Progenitor cell of endocrine pancreas (in vitro differentiated cells): ENCODE measurements at regions not wholly inside any gene's neighbourhood (a gene's known extent, or its start where the extent isn't known, plus 50 kb on each side); places are given as distances from the start of the nearest gene placed in this dataset.

Source experiments
- DNase-seq: peaks from one replicate; pipeline ENCODE4 v3.0.0; 2021; ENCODE audit warnings: low spot score; ENCODE audit not compliant: unreplicated experiment
- H3K27ac Mint-ChIP-seq: 2 replicates; pipeline ENCODE4 v1.8.0; 2021; ENCODE audit warnings: mild to moderate bottlenecking, moderate library complexity, mixed read lengths
- H3K27me3 Mint-ChIP-seq: 2 replicates; pipeline ENCODE4 v1.8.0; 2021; ENCODE audit warnings: mixed read lengths
- H3K36me3 Mint-ChIP-seq: 2 replicates; pipeline ENCODE4 v1.8.0; 2022; ENCODE audit warnings: mixed read lengths; ENCODE audit not compliant: insufficient read depth
- H3K4me1 Mint-ChIP-seq: 2 replicates; pipeline ENCODE4 v1.8.0; 2021; ENCODE audit warnings: low read depth, mixed read lengths
- H3K4me3 Mint-ChIP-seq: 2 replicates; pipeline ENCODE4 v1.8.0; 2021; ENCODE audit warnings: low read depth, mild to moderate bottlenecking, moderate library complexity, mixed read lengths
- H3K9me3 Mint-ChIP-seq: 2 replicates; pipeline ENCODE4 v1.8.0; 2021; ENCODE audit warnings: low read depth, mixed read lengths
- CTCF ChIP-seq: fragments of 200-600 bp; sonication (generic); IDR thresholded peaks from one replicate; pipeline ENCODE4 v1.5.0; 2021; ENCODE audit warnings: antibody characterized with exemption, mild to moderate bottlenecking; ENCODE audit not compliant: unreplicated experiment

DNA sequence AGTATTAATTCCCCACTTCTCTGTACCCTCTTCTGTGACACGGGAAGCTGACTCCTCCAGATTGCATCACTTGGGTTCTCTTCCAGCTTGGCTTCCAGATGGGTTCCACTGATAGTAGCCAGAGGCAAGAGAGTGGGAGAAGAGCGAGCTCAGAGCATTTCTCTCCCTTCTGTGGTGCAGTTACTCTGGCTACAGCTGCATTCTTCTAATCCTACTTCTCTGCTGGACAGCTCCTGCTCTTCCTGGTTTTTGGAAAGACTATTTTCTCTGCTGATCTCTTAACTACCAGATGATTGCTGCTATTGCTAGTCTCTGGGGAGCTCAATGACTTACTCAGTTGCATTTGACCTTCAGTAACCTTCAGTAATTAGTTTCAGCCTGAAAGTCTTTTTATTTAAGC is 187.5 kb upstream of the MAP2 start:
- no peak overlapping the region for H3K4me3 Mint-ChIP-seq
- TF ChIP-seq CTCF = no peak
- no peaks in the 10 kb centered on the region for H3K36me3 Mint-ChIP-seq
- no peak overlapping the region for H3K27ac Mint-ChIP-seq
- H3K27me3 Mint-ChIP-seq = no peaks in the 10 kb centered on the region
- DNase-seq = no peak
- peaks cover 6% of the 10 kb centered on the region for H3K9me3 Mint-ChIP-seq
- H3K4me1 Mint-ChIP-seq = no peaks in the 10 kb centered on the region

DNA sequence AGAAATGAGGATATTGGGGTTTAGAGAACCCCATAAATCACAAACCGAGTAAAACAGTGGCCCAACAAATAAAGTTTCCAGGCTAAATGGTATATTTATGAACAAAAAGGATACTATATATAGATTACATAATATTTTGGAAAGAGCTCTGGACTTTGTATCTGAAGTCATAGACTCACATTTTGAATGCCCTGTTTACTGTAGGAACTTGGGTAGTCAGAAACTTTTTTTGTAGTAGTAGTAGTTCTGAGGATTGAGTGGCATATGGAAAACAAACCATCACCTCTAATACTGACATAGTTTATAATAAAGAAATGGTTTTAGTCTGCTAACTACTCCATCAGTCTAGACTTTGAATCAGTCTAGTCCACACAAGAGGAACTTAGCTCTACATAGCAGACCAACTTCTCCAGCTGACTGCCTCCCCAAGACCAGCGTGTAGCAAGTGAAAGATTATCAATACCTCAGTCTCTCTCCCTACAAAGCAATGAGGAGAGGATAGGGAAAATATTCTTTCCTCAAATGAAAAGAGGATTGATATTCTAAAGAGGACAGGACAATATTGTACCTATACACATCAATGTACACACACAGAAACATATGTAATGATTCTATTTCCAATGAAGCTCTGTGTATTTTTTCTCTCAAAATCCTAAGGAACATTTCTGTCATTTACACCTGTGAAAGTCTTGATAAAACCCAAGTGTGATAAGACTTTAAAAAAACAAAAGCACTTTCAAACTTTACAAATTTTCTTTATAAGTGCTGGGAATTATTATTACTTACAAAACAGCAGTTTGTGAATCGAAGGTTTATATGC is 184.9 kb upstream of the MAP2 start:
- no peak overlapping the region for H3K27ac Mint-ChIP-seq
- no peaks in the 10 kb centered on the region for H3K27me3 Mint-ChIP-seq
- no peak for TF ChIP-seq CTCF
- no peak for DNase-seq
- H3K4me3 Mint-ChIP-seq = no peak overlapping the region
- no peaks in the 10 kb centered on the region for H3K36me3 Mint-ChIP-seq
- no peaks in the 10 kb centered on the region for H3K4me1 Mint-ChIP-seq
- H3K9me3 Mint-ChIP-seq = peaks cover 9% of the 10 kb centered on the region

- Mint-ChIP-seq H3K27me3 (no peaks in the 10 kb centered on the region), H3K4me3 (no peak overlapping the region)
These were observed 184.3 kb upstream of the MAP2 start for GRCh38 chr2:209239585-209239938.

DNA sequence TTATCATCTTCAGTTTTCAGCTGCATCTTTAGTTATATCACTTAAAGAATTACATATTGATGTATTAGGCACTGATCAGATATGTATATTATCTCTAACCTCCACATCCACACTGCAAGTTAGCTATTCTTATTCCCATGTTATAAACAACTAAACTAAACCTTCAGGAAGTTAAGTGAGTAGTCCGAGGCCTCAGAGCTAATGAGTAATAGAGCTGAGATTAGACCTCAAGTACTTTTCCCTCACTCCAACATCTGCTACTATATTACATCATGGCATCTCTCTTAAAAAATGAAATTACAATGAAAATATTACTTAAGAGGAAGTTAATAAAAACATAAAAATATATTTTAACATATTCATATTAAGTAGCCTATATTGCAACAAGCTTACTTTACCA is 183.6 kb upstream of the MAP2 start:
- no peak for DNase-seq
- H3K27me3 Mint-ChIP-seq = no peaks in the 10 kb centered on the region
- H3K27ac Mint-ChIP-seq = no peak overlapping the region
- H3K4me1 Mint-ChIP-seq = no peaks in the 10 kb centered on the region
- H3K9me3 Mint-ChIP-seq = peaks cover 9% of the 10 kb centered on the region
- H3K36me3 Mint-ChIP-seq = no peaks in the 10 kb centered on the region
- no peak for TF ChIP-seq CTCF
- no peak overlapping the region for H3K4me3 Mint-ChIP-seq

More at GRCh38 chr2:209239585-209239938, 184.3 kb upstream of the MAP2 start:
- Mint-ChIP-seq H3K4me1 (no peaks in the 10 kb centered on the region), H3K36me3 (no peaks in the 10 kb centered on the region), H3K9me3 (peaks cover 9% of the 10 kb centered on the region), H3K27ac (no peak overlapping the region)
- no peak for TF ChIP-seq CTCF
- DNase-seq = no peak

GRCh38 chr2:209253544-209253943 is 170.3 kb upstream of the MAP2 start:
- Mint-ChIP-seq H3K4me1 (peaks cover 1% of the 10 kb centered on the region), H3K27me3 (no peaks in the 10 kb centered on the region), H3K36me3 (no peaks in the 10 kb centered on the region)

More at GRCh38 chr2:209253544-209253943, 170.3 kb upstream of the MAP2 start:
- Mint-ChIP-seq H3K9me3 (no peaks in the 10 kb centered on the region), H3K4me3 (no peak overlapping the region), H3K27ac (no peak overlapping the region)
- no peak for TF ChIP-seq CTCF
- no peak for DNase-seq
